ENCODE measurements at regions not wholly inside any gene's neighbourhood (a gene's known extent, or its start where the extent isn't known, plus 50 kb on each side); places are given as distances from the start of the nearest gene placed in this dataset.

GRCh38 chr10:91076991-91077548, 143.4 kb upstream of the PCGF5 start:
- TF ChIP-seq, protein P1, sequence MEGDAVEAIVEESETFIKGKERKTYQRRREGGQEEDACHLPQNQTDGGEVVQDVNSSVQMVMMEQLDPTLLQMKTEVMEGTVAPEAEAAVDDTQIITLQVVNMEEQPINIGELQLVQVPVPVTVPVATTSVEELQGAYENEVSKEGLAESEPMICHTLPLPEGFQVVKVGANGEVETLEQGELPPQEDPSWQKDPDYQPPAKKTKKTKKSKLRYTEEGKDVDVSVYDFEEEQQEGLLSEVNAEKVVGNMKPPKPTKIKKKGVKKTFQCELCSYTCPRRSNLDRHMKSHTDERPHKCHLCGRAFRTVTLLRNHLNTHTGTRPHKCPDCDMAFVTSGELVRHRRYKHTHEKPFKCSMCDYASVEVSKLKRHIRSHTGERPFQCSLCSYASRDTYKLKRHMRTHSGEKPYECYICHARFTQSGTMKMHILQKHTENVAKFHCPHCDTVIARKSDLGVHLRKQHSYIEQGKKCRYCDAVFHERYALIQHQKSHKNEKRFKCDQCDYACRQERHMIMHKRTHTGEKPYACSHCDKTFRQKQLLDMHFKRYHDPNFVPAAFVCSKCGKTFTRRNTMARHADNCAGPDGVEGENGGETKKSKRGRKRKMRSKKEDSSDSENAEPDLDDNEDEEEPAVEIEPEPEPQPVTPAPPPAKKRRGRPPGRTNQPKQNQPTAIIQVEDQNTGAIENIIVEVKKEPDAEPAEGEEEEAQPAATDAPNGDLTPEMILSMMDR (IDR thresholded peaks at IDR 0.05; ENCODE audit: low read length): no peak
- TF ChIP-seq EZH2phosphoT487 (IDR thresholded peaks at IDR 0.05; ENCODE audit: low read length) (no peak), EZH2 (optimal IDR thresholded peaks at IDR 0.05; ENCODE audit: low read depth, low read length) (no peak)
